ENCODE measurements at regions not wholly inside any gene's neighbourhood (a gene's known extent, or its start where the extent isn't known, plus 50 kb on each side); places are given as distances from the start of the nearest gene placed in this dataset.

DNA sequence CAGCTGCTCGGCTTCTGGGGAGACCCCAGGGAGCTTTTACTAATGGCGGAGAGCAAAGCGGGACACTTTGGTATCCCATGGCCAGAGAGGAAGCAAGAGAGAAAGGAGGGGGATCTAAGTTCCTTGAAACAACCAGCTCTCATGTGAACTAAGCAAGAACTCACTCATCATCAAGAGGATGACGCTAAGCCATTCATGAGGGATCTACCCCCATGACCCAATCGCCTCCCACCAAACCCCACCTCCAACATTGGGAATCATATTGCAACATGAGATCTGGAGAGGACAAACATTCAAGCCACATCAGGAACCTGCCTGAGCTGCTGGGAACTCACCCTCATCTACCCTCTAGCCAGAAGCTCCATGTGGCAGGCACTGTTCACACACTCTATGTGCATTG is 372.1 kb upstream of the RUNX1 start:
- DNase-seq (ENCODE audit: low read depth, low spot score): no peak
- TF ChIP-seq, protein P1, sequence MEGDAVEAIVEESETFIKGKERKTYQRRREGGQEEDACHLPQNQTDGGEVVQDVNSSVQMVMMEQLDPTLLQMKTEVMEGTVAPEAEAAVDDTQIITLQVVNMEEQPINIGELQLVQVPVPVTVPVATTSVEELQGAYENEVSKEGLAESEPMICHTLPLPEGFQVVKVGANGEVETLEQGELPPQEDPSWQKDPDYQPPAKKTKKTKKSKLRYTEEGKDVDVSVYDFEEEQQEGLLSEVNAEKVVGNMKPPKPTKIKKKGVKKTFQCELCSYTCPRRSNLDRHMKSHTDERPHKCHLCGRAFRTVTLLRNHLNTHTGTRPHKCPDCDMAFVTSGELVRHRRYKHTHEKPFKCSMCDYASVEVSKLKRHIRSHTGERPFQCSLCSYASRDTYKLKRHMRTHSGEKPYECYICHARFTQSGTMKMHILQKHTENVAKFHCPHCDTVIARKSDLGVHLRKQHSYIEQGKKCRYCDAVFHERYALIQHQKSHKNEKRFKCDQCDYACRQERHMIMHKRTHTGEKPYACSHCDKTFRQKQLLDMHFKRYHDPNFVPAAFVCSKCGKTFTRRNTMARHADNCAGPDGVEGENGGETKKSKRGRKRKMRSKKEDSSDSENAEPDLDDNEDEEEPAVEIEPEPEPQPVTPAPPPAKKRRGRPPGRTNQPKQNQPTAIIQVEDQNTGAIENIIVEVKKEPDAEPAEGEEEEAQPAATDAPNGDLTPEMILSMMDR (IDR thresholded peaks at IDR 0.05; ENCODE audit: low read depth, low read length): no peak
- H3K4me3 ChIP-seq (ENCODE audit: low read depth, low read length): no peak overlapping the region
- in situ Hi-C loops (cut with HindIII; ENCODE audit: low sequenced_read_pairs): no loop called here

DNA sequence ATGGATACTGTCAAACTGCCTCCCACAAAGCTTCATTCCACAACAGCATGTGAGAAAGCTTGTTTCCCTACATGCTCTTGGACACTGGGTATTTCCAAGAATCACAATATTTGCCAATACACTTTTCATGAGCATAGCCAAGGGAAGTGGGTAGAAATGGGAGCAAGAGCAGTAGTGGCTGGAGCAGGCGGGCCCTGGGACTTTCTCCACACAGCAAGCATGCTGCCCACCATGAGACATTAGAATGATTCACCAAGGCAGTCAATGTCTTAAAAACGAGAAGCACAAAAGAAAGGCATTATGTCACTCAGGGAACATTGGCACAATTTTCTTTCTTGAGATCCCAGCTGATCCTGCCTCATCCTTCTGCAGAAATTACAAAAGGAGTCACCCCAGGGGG is 371.6 kb upstream of the RUNX1 start:
- TF ChIP-seq, protein P1 (IDR thresholded peaks at IDR 0.05; ENCODE audit: low read depth, low read length): no peak
- DNase-seq (ENCODE audit: low read depth, low spot score): no peak
- no peak overlapping the region for H3K4me3 ChIP-seq (ENCODE audit: low read depth, low read length)
- in situ Hi-C loops (cut with HindIII; ENCODE audit: low sequenced_read_pairs): no loop called here

DNA sequence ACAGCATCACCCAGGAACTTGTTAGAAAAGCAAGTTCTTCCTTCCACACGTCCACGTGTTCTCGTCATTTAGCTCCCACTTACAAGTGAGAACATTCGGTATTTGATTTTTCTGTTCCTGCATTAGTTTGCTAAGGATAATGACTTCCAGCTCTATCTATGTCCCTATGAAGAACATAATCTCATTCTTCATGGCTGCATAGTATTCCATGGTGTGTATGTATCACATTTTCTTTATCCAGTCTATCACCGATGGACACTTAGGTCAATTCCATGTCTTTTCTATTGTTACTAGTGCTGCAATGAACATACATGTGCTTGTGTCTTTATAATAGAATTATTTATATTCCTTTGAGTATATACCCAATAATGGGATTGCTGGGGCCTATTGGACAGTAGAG is 368.7 kb upstream of the RUNX1 start:
- TF ChIP-seq, protein P1 (IDR thresholded peaks at IDR 0.05; ENCODE audit: low read depth, low read length): no peak
- in situ Hi-C loops (cut with HindIII; ENCODE audit: low sequenced_read_pairs): no loop called here
- DNase-seq (ENCODE audit: low read depth, low spot score): no peak
- H3K4me3 ChIP-seq (ENCODE audit: low read depth, low read length): no peak overlapping the region

DNA sequence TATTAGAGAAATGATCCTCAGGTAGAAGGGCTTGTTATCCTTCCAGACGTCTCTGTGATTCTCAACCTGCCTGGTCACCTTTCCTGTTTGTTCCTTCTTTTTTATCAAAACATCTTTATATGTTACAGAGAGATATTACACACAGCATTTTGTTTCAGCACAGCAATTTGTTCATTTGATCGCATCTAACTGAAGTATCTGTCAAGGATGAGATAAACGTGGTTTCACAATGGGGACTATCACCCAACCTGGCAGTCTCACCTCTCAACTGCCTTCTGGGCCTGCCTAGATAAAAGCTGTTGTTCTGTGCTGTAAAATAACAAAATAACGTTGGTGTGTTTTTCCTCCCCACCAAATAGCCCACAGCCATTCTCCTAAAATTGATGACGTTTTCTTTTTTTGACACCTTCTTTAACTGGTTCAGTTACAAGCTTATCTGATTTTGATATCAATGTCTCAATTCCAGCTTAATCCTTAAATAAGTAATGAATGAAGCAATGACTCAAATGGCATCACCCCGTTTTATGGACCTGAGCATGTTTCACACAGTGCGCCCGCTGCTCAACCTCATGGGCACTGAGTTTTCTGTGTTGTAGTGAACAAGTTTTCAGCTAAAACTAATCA is 367.9 kb upstream of the RUNX1 start:
- in situ Hi-C loops (cut with HindIII; ENCODE audit: low sequenced_read_pairs): no loop called here
- no peak overlapping the region for H3K4me3 ChIP-seq (ENCODE audit: low read depth, low read length)
- no peak for DNase-seq (ENCODE audit: low read depth, low spot score)
- TF ChIP-seq, protein P1 (IDR thresholded peaks at IDR 0.05; ENCODE audit: low read depth, low read length): no peak

DNA sequence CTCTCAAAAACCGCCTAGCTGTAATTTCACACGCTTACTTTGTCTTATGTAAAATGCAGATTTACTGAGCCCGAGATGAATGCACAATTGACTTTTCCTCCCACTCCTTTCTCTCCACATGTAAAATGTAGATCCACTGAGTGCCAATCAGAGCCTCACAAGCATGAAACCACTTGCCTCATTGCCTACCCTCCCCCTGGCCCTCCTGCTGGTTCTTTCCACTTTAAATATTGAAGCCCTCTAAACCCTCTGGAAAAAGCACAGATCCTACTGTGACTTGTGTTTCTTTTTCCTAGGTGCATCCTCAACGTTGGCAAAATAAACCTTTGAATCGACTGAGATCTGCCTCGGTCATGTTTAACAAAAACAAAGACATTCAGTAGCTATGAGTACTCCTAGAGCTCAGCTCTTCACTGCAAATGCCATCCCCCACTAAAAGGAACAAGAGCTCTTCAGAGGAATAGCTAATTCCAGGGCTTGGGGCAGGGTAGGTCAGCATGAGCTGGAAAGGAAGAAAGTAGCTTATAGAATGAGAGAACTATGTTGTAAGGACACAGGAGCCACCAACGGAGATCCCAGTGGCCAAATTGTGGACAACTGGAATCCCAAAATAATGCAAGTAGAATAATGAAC is 365.5 kb upstream of the RUNX1 start:
- in situ Hi-C loops (cut with HindIII; ENCODE audit: low sequenced_read_pairs): no loop called here
- H3K4me3 ChIP-seq (ENCODE audit: low read depth, low read length): no peak overlapping the region
- TF ChIP-seq, protein P1 (IDR thresholded peaks at IDR 0.05; ENCODE audit: low read depth, low read length): no peak
- peak; percentile 50 for DNase-seq (ENCODE audit: low read depth, low spot score)

DNA sequence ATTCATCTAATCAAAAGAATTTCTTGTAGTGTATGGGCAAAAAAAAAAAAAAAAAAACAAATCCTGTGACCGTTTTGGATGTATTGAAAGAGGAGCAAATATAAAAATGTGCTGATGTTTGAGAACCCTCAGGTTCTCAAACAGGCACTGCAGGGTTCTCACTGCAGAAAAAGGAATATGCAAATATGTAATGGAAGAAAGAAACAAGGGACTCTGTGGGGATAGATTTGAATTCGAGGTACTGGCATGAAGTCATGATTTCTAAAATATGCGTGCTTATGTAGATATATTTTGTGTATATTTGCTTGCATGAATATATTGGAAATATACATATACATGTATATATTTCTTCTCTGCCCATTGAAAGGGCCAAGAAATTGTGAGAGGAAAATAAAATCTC is 365.0 kb upstream of the RUNX1 start:
- no peak overlapping the region for H3K4me3 ChIP-seq (ENCODE audit: low read depth, low read length)
- in situ Hi-C loops (cut with HindIII; ENCODE audit: low sequenced_read_pairs): no loop called here
- DNase-seq (ENCODE audit: low read depth, low spot score): no peak
- TF ChIP-seq, protein P1 (IDR thresholded peaks at IDR 0.05; ENCODE audit: low read depth, low read length): no peak
